AML-193 (cell line): ENCODE measurements at regions not wholly inside any gene's neighbourhood (a gene's known extent, or its start where the extent isn't known, plus 50 kb on each side); places are given as distances from the start of the nearest gene placed in this dataset.
"Not testable (repeated sequence)": the region's sequence is repeated elsewhere in the genome, so short reads cannot be mapped to it uniquely, and the experiment has no call there.

Source experiments
- DNase-seq, 2 experiments: peaks; one replicate each; lab custom pipeline; 2025; lab: John Stamatoyannopoulos, UW

- DNase-seq = no peak
Measured at GRCh38 chr10:16234916-16235315, 201.9 kb upstream of the PTER start.

DNA sequence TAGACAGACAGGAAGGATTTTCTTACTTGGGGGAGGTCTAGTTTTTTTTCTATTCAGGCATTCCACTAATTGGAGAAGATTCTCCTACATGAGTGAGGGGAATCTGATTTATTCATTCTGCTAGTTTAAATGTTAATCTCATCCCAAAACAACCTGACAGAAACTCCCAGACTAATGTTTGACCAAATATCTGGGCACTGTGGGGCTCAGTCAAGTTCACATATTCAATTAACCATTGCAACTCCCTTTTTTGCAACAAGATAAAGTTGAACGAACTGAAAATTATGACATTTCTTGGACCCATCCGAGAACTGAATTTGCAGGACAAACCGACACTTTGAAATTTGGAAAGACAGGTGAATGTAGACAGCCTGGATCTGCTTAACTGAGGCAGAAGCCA is 194.4 kb upstream of the PTER start:
- DNase-seq = no peak

DNA sequence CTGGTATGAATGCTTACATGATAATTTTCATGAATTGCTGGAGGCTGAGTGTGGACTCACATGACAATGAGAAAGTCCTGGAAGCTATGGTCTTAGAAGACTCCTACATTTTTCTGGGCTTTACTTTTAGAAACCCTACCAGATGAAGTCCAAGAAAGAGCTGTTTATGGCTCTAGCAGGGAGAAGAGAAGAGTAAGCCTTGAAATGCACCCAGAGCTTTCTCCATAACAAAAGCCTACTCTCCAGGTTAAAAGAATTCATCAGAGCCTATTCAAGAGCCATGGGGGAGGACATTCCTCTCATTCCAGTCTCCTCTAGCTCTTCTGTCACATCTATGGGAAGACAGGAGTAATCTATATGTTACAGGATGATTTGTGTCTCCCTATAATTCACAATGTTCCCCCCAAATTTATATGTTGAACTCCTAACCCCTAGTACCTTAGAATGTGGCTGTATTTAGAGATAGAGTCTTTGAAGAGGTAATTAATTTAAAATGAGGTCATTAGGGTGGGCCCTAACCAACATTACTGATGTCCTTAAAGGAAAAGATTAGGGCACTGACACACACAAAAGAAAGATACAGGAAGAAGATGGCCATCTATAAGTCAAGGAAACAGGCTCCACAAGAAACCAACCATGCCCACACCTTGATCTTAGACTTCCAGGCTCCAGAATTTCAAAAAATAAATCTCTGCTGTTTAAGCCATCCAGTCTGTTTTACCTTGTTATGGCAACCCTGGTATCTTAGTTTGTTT is 193.8 kb upstream of the PTER start:
- no peak for DNase-seq

- not testable (repeated sequence) for DNase-seq
Measured at GRCh38 chr10:16250136-16250535, 186.7 kb upstream of the PTER start.

- DNase-seq = no peak
Measured at GRCh38 chr10:16256336-16256735, 180.5 kb upstream of the PTER start.

GRCh38 chr10:16258291-16259040 is 178.3 kb upstream of the PTER start:
- DNase-seq = no peak

DNA sequence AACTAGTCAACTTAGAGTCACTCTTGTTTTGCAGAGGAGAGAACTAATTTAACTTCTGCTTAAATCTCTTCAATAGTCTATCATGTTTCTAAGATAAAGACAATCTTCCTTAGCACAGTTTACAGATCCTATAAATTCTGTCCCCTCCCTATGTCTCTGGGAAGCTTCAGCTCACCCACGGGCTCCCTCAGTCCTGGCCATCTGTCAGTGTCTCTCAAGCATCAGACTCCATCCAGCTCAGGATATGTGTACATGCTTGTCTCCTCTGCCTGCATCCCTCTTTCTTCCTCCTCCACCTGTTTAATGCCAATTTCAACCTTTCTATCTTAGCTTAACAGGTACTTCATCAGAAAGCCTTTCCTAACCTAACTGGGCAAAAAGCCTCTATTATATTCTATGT is 177.1 kb upstream of the PTER start:
- DNase-seq = no peak

GRCh38 chr10:16260388-16260787 is 176.4 kb upstream of the PTER start:
- DNase-seq = no peak

DNA sequence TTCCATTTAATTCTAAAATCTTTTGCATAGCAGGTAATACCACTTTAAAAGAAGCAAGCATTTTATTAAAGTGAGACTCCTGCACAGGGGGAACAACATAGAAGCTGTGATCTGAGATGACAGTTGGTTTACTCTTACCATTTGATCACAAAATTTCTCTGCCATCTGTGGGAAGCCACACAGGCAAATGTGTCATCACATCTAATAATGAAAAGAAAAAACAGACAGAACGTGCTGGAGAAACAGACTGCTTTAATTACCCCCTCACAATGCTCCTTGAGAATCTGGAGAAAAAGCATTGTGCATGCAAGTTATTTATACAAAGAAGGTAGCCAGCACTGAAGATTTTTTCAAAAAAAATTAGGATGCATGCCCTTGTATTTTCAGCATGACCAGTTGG is 165.2 kb upstream of the PTER start:
- no peak for DNase-seq

GRCh38 chr10:16274911-16275310 is 161.9 kb upstream of the PTER start:
- no peak for DNase-seq

DNA sequence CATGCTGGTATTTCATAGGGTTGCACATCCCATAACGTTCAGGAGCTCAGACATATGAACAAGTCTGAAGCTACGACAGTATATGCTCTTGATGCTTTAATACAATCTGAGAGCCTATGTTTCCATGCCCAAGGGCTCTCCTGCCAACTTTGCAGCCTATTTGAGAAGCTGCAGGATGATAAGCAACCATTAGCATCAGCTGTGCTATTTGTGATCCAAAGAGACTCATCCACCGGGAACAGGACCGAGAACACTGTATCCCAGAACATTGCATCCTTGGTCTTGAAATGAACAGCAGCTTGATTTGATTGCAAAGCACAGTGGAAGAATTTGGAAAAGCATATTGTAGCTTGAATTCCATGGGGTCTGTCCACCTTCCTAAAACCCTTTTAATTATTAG is 156.2 kb upstream of the PTER start:
- no peak for DNase-seq

DNA sequence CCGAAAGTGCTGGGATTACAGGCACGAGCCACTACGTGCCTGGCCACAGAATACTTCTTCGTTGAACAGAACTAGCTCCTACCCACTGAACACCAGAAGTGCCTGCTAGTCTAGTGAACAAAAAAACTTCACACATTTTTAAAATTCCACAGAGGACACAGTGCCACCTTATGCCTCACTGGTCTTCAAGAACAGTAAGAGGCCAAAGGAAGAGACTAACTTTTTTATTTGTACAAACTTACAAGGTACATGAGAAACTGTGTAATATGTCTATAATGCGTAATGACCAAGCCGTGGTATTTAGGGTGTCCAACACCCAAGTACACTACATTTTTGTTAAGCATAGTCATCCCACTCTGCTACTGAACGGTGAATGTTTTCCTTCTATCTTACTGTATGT is 144.4 kb upstream of the PTER start:
- no peak for DNase-seq

DNA sequence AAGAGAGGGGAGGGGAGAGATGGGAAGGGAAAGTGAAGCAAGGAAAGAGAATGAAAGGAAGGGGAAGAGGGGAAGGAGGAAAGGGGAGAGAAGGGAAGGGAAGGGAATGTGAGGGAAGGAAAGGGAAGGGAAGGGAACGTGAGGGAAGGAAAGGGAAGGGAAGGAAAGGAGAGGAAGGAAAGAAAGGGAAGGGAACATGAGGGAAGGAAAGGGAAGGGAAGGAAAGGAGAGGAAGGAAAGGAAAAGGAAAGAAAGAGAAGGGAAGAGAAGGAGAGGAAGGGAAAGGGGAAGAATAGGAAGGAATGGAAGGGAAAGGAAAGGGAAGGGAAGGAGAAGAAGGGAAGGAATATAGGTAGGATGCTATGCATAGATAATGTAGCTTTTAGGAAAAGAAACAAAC is 139.7 kb upstream of the PTER start:
- no peak for DNase-seq

- no peak for DNase-seq
Measured at GRCh38 chr10:16297642-16298041, 139.2 kb upstream of the PTER start.

DNA sequence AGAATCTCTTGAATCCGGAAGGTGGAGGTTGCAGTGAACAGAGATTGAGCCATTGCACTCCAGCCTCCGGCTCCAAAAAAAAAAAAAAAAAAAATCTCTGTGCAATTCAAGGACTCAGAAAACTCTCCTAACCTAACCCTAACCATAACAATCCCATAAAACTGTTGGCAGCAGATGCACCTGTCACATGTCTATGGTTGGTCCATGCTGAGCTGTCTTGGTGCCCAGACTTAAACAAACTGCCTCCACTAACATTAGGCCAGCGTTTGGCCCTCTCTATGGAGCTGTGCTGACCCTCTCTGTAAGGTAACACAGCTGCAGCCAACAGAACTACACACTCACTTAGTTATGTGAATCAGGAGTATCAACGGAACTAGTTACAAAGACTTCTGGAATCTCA is 132.5 kb upstream of the PTER start:
- DNase-seq = no peak

GRCh38 chr10:16310440-16310839 is 126.4 kb upstream of the PTER start:
- DNase-seq = no peak

GRCh38 chr10:16314259-16314658 is 122.6 kb upstream of the PTER start:
- peak in 1 of 2 experiments; percentile 1 for DNase-seq

- DNase-seq = no peak
Measured at GRCh38 chr10:16316733-16317390, 119.9 kb upstream of the PTER start.

- DNase-seq = no peak
Measured at GRCh38 chr10:16341637-16342036, 95.2 kb upstream of the PTER start.

DNA sequence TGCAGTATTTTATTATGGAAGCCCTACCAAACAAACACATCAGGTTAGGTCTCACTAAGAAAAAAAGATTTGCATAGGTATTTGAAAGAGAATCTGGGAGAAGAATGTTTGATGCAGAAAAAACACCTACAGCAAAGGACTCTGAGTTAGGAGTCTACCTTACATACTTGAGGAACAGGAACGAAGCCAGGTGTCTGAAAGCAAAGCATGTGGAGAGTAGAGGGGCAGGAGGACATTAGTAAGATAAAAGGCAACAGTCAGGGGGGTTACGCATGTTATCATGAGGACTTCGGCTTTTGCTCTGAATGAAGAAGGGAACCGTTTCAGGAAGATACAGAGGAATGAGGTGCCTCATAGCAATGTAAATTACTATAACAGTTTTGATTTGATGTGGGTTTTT is 87.9 kb upstream of the PTER start:
- no peak for DNase-seq

DNA sequence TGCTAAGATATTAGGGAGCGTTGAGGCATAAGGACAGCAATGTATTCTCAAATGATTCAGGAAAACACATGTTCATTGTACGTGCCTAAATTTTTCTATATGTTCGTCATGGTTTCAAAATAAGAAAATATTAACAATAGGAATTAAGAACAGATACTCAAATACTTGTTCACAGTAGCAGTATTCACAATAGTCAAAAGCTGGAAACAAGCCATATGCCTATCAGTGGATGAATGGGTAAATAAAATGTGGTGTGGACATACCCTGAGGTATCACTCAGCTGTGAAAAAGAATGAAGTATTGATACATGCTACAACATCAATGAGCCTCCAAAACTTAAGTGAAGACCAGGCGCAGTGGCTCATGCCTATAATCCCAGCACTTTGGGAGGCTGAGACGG is 84.7 kb upstream of the PTER start:
- DNase-seq = no peak

- DNase-seq = no peak
Measured at GRCh38 chr10:16360001-16360400, 76.8 kb upstream of the PTER start.

GRCh38 chr10:16360425-16360824 is 76.4 kb upstream of the PTER start:
- no peak for DNase-seq
